Stimulated activated CD8-positive, alpha-beta memory T cell treated with anti-CD3 and anti-CD28 coated beads, Interleukin-2, amount 100 ng/mL, for 1 hour (primary cell): ENCODE measurements at regions not wholly inside any gene's neighbourhood (a gene's known extent, or its start where the extent isn't known, plus 50 kb on each side); places are given as distances from the start of the nearest gene placed in this dataset.
"Not testable (repeated sequence)": the region's sequence is repeated elsewhere in the genome, so short reads cannot be mapped to it uniquely, and the experiment has no call there.

Experiments
- DNase-seq, 2 donors: peaks; one replicate each; pipeline ENCODE4 v3.0.0-alpha.2; 2020; ENCODE audit warnings: low read depth in 2 of 2

DNA sequence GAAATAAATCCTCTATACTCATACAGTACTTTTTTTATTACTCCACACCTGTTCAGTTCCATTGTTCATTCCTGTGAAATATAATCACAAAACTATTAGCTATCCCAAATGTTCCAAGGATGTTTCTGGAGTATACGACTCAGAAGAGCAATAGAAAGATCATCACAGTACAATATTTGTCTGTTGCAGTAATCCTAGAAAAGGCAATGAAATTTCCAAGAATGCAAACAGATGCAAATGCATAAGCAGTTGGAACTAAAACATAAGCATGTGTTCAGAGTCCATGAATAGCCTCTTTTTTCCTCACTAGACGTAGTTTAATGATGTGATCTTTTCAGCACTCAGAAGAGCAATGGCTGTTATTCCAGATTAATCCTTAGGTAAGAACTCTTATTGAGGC, 55.2 kb downstream of the RTL3 start:
- no peak for DNase-seq

DNA sequence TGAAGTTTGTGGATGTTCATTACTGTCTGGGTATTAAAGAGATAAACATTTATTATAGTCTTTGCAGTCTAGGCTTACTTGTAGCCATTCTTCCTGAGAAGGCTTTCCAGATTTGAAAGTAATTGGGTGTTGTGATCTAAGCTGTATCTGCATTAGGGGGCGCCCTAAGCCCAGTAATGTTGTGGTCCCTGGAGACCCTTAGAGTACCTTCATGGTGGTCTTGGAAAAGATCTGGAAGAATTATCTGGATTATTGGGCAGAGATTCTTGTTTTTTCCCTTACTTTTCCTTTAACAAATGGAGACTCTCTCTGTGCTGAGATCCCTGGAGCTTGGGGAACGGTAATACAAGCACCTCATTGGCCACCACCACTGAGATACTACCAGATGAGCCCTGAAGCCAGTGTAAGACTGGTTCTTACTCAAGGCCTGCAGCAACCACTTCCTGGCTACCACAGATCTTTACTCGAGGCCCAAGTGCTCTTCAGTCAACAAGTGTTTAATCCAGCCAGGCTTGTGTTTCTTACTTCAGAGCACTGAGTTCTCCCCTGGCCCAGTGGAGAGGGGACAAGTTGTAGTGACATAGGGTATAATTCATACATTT, 63.1 kb downstream of the RTL3 start:
- DNase-seq = no peak

DNA sequence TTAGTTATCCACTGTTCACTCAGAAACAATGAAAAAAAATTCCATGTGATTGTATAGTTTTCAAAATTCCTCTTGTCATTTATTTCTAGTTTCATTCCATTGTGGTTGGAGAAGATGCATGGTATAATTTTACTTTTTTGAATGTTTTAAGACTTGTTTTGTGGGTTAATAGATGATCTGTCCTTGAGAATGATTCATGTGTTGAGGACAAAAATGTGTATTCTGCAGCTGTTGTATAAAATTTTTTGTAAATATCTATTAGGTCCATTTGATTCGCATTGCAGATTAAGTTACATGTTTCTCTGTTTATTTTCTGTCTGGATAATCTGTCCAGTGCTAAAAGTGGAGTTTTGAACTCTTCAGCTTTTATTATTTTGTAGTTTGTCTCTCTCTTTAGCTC, 65.4 kb downstream of the RTL3 start:
- DNase-seq = no peak

DNA sequence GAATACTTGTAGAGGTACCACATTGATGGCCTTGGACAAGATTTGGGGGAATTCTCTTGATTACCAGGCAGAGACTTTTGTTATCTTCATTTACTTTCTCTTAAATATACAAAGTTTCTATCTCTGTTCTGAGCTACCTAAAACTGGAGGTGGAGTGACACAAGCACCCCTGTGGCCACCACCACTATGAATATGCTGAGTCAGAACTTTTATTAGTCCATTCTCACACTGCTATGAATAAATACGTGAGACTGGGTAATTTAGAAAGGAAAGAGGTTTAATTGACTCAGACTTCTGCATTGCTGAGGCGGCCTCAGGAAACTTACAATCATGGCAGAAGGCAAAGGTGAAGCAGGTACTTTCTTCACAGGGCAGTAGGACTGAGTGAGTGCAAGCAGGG, 67.1 kb downstream of the RTL3 start:
- DNase-seq = no peak

DNA sequence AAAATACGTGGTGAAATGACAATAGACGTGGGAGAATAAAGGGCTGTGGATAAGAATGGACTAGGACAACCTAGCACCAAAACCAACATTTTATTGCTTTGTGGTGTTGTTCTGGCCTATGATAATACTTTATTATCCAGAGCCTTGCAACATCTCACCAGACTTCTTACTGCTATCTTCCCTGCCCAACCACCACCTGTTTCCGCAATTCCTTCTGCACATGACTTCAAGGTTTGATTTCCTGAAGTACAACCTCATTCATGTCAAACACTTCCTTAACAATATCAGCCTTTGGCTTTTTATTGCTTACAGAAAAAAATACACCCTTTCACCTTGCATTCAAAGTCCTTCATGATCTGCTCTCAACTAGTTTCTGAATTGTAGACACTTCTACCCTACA, 84.8 kb downstream of the RTL3 start:
- DNase-seq = no peak

DNA sequence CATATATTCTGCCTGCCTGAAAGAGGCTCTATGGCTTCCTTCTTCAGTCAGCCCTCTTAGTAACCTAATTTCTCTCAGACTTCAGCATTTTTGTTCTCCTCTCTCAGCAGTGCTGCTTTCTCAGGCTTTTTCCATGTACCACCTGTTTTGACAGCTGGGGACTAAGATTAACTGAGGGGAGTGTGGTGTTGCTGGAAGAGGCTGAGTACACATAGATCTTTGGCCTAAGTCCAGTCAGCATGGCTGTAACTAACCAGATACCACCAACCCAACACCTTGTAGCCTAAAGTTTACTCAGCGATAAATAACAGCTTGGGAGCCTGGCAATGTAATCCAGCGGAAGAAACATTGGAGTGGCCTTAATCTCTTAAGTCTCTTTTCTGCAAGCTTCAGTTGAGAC, 85.5 kb downstream of the RTL3 start:
- DNase-seq = no peak

DNA sequence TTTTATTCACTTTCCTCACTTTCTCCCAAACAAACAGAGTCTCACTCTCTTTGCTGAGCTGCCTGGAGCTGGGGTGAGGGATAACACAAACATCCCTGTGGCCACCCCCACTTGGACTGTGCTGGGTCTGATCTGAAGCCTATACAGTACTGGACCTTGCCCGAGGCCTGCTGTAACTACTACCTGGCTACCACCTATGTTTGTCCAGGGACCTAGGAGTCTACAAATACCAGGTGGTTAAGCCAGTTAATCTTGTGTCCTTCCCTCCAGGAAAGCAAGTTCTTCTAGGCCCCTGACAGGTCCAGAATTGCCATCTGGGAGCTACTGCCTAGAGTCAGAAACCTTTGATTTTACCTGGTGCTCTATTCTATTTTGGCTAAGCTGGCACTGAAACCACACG, 87.3 kb downstream of the RTL3 start:
- DNase-seq = no peak

DNA sequence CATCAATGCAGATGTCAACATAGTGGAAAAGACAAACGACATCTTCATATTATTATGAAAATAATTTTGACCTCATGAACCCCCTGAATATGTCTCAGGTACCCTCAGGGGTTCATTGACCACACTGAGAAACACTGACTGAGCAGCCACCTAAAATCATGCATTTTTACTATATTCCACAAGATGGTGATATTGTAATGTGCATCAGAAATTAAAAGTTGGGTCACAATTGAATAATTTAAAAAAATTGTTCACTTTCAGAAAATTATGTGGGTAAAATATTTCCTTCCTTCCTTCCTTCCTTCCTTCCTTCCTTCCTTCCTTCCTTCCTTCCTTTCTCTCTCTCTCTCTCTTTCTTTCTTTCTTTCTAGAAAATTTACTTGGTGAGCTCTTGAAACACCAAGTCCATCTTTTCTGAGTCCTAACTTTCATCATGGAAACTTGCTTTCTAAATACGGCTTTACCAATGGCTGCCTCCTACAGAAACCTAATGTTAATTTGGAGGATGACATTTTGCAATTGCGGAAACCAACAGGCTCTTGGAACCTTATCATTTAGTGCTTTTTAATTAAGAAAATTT, 103.6 kb downstream of the RTL3 start:
- no peak for DNase-seq

DNA sequence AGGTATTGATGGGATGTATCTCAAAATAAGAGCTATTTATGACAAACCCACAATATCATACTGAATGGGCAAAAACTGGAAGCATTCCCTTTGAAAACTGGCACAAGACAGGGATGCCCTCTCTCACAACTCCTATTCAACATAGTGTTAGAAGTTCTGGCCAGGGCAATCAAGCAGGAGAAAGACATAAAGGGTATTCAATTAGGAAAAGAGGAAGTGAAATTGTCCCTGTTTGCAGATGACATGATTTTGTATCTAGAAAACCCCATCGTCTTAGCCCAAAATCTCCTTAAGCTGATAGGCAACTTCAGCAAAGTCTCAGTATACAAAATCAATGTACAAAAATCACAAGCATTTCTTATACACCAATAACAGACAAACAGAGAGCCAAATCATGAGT, 106.5 kb downstream of the RTL3 start:
- DNase-seq = not testable (repeated sequence)

DNA sequence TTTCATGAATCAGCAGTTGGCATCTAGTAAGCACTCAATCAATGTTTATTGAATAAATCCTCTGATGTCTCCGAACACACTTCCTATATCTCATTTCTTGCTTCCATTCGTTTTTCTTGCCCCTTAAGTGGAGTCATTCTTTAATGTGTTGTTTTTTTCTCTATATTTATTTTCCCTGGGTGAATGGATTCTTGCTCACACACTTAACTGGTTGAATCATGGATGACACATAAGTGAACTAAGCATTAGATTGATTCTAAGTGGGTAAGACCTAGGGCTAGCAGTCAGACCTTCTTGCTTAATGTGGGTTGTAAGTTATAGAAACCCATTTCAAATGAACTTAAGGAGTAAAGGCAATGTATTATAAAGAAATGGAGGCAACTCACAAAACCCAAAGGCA, 111.1 kb downstream of the RTL3 start:
- no peak for DNase-seq

DNA sequence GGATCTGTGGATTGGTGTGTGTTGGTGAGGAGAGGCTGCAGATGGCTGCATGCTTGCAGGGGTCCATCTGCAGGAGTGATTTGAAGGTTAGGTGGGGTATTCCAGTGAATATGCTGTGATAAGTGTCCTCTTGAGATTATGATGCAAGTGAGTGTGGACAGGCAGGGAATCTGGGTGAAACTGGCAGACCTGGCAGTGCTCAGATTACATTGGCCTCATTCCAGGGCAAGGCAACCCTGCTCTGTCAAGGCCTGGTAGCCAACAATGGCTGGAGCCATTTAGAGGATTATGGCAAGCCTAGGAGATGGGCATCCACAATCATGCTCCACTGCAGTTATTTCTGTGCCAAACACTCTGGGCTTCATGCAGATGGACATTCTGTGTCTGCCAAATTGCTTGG, 113.9 kb downstream of the RTL3 start:
- DNase-seq = no peak

DNA sequence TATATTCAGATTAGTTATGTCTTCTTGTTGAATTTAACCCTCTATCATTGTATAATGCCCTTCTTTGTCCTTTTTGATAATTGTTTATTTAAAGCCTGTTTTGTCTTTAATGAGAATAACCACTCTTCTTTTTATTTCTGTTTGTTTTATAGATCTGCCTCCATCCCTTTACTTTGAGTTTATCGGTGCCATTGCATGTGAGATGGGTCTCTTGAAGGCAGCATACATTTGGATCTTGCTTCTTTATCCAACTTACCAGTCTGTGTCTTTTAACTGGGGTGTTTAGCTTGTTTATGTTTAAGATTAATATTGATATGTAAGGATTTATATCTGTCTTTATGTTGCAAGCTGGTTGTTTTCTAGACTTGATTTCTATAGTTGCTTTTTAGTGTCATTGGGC, 115.8 kb downstream of the RTL3 start:
- DNase-seq = no peak

DNA sequence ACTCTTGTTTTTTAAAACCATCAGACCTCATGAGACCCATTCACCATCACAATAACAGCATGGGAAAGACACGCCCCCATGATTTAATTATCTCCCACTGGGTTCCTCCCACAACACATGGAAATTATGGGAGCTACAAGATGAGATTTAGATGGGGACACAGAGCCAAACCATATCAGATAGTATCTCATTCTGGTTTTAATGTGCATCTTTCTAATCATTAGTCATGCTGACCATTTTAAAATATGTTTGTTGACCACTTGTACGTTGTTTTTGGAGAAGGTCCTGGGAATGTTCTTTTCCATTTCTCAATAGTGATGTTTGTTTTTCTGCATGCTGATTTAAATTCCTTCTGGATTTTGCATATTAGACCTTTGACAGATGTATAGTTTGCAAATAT, 119.0 kb downstream of the RTL3 start:
- no peak for DNase-seq

DNA sequence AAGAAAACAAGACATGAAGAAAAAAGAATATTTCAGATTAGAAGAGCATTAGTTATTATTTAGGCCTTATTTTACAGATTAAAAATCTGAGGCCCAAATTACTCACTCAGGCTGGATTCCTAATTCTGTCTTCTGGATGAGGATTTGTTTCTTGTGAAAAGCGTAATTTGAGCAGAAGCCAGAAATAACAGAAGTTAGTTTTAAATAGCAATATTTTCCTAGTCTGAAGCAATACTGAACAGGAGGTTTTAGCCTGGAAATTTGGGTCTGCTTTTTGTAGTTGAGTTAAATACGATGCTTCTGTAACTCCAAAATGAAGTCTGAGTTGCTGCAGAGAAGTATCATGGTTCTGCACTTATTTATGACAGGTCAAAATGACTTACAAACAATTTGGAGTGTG, 124.9 kb downstream of the RTL3 start:
- DNase-seq = no peak

DNA sequence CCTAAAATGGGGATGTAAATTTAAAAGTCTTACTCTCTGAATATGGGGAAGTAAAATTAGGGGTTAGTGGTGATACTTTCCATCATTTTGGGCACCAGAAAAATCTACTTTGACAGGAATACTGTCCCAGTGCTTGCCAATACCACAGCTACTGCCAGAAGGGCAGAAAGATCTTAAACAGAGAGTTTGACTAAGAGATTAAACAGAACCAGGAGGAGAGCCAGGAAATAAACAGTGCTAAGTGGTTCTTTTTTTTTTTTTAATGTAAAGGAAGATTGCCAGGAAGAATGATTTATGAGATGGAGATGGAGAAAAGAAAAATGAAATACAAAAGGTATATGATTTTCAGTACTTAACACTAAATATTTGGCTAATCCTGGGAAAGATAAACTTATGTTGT, 126.8 kb downstream of the RTL3 start:
- DNase-seq = no peak

DNA sequence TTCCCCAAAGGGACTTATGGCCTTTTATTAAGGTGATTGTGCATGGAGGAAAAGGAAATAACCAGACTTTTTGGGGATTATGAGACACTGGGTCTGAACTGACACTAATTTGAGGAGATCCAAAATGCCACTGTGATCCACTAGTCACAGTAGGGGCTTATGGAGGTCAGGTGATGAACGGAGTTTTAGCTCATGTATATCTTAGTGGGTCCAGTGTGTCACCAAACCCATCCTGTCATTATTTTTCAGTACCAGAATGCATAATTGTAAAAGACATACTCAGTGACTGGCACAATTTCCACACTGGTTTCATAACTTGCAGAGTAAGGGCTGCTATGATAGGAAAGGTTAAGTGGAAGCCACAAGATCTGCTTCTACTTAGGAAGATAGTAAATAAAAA, 131.3 kb downstream of the RTL3 start:
- no peak for DNase-seq

DNA sequence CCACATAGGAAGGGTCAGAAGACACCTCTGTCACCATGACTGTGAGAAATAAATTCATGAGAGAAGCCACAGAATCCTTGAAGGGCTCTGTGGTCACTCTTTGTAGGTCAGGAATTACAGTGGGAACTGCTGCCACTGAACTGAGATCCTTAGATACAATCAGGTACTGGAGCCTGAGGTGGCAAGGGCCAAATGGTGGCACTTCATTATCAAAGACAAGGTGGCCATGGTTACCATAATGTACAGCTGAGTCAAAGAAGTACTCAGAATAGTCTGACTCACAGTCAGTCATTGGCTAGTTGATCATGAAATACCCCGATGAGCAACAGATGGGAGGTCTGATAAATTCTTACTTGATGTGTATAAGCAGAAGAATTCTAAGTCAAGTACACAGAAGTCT, 131.9 kb downstream of the RTL3 start:
- DNase-seq = no peak

DNA sequence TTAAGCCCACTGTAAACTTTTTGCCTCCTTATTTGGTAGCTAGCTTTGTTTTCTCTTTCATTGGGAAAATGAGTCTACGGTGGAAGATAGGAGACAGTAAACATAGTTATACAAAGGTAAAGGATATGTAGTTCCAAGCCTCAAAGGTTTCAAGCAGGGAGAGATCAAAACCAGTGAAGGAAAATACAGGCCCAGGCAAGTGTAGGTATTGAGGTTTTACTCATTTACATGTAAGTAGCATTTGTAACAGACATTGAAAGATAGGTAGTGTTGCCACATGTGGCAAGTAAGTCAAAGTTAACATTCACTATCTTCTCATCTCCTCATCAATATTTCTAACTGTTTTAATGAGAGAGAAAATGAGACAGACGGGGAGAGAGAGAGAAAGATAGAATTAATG, 136.5 kb downstream of the RTL3 start:
- no peak for DNase-seq

DNA sequence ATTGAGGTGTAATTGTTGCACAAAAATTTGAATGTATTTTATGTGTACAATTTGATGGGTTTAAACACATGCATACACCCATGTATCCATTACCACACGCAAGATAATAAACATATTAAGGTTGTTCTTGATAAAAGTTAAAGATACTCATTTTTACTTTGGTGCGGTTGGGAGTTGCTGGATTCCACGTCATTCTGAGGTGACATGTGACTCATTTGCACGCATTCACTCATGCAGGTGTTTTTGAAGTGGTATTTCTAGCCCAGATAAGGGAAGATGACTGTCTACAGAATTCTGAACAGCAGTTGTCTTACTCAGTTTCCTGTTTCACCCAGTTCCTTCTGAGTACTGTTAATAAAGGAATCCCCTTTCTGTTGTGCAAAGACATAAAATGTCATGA, 142.0 kb downstream of the RTL3 start:
- peak in 1 of 2 donors; percentile 12 for DNase-seq

DNA sequence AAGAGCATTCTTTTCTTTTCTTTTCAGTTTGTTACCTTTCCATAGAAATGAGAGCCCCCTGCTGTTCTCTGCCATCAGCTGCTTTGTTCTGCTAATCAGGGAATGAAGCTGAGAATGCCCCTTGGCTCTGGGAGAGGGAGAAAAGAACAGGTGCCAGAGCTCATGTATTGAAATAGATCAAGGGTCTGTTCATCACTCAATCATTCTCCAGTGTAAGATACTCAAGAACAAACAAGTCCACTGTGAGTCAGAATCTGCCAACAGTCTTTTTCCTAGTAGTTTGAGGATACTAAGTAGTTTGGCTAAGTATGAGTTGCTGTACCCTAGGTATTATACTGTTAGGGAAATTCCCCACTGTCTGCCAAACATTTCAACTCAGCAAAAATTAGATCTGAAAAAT, 144.3 kb downstream of the RTL3 start:
- no peak for DNase-seq

DNA sequence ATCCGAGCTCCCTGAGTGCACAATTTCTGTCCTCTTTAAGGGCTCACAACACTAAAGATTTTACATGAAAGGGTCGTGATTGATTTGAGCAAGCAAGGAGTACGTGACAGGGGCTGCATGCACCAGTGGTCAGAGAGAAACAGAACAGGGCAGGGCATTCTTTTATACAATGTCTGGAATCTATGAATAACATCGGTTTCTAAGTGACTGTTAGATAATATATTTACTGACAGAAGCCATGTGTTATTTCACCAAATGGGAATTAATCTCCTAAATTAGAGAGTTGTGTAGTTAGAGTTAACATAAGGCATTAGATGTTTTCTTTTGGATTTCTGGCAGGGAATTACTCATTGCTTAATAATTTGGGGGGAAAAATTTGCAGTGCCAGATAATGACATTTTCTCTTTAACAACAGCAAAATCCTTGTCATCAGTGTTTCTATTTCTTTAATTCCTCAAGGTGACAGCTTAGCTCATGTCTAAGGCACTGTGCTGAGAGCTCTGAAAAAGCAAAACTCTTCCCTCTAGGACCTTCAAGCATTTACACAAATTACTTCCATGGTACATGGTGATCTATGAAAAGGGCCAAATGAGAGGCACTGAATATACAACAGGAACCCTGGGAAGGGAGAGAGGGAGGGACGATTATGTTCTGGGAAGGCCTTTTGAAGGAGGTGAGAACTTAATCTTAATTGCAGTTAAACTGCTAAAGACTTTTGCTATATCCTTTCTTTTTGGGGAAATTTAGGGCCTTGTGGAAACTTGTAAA, 145.0 kb downstream of the RTL3 start:
- no peak for DNase-seq

DNA sequence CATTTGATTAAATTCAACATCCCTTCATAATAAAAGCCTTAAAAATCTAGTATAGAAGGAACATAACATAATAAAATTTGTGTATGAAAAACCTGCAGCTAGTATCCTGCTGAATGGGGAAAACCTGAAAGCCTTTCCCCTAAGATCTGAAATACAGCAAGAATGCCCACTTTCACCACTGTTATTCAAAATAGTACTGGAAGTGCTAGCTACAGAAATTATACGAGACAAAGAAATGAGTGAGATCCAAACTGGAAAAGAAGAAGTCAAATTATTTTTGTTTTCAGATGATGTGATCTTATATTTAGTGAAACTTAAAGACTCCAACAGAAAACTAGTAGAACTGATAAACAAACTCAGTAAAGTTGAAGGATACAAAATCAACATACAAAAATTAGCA, 152.9 kb downstream of the RTL3 start:
- DNase-seq = no peak

DNA sequence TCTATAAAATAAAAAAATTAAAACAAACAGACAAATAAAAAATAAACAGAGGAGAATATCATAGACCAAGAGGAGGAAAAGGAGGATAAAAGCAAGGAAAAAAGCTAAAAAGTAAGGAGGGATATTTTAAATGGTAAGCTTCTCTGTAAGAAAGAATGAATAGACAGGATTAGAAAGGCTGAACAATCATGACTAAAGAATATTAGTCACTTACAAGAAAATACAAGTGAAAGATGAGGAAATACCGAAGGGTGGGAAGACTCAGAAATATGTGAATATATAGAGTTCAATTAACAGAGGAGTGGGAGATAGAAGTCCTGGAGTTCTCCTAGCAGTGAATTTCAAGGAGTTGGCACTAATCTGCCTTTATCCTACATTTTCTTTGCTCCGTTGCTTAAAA, 162.6 kb downstream of the RTL3 start:
- DNase-seq = no peak

DNA sequence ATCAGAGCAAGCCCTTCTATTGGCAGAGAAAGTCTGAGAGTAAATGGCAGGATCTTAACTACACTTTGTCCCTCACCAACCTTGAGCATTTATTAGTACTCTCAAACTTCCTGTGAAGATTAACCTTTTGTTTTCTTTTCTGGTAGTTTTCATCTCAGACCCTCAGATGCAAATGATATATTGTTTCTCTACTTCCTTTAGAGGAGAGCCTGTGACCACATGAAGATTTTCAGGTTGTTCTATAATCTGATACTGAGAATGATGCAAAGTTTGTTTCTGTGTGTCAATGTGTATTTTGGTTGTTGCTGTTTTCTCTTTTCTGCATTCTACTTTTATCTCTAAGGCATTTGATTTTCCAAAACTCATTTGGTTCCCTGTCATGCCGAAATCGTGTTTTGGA, 165.8 kb upstream of the CYSLTR1 start:
- no peak for DNase-seq
